Thyroid gland (tissue), 4 donors: ENCODE measurements at regions not wholly inside any gene's neighbourhood (a gene's known extent, or its start where the extent isn't known, plus 50 kb on each side); places are given as distances from the start of the nearest gene placed in this dataset.
"Not testable (repeated sequence)": the region's sequence is repeated elsewhere in the genome, so short reads cannot be mapped to it uniquely, and the experiment has no call there.

Source experiments
- DNase-seq, 2 donors: peaks; one replicate each; pipeline ENCODE4 v3.0.0-alpha.2; 2019
- H3K27ac ChIP-seq, 3 donors: fragments of 200-600 bp; sonication (generic); 1 replicate in 2 of 3; 2 replicates in 1 of 3; pipeline ENCODE4 v1.5.1; 2016 to 2019; ENCODE audit warnings: mild to moderate bottlenecking in 1 of 3, moderate library complexity in 1 of 3
- H3K27me3 ChIP-seq: fragments of 200-600 bp; sonication (generic); one replicate; pipeline ENCODE4 v1.5.1; 2019
- H3K36me3 ChIP-seq, 2 donors: fragments of 200-600 bp; sonication (generic); one replicate each; pipeline ENCODE4 v1.5.1; 2016 to 2019
- H3K4me1 ChIP-seq, 2 donors: fragments of 200-600 bp; sonication (generic); one replicate each; pipeline ENCODE4 v1.5.1; 2017 to 2019
- H3K4me3 ChIP-seq, 3 donors: fragments of 200-600 bp; sonication (generic); replicated peaks in 1 of 3; 1 replicate in 2 of 3; 2 replicates in 1 of 3; pipeline ENCODE4 v1.5.1; 2016; ENCODE audit warnings: mild to moderate bottlenecking in 1 of 3
- H3K9me3 ChIP-seq: fragments of 200-600 bp; sonication (generic); one replicate; pipeline ENCODE4 v1.5.1; 2017
- CTCF ChIP-seq, 6 experiments: fragments of 200-600 bp in 3 of 6; fragments of 450-650 bp in 3 of 6; sonication (generic) in 3 of 6; IDR thresholded peaks; one replicate each; pipeline ENCODE4 v1.5.1; 2016 to 2019; ENCODE audit warnings: antibody characterized with exemption in 6 of 6, mild to moderate bottlenecking in 2 of 6, inconsistent platforms in 1 of 6, moderate library complexity in 1 of 6
- POLR2A ChIP-seq, 2 donors: fragments of 450-650 bp; IDR thresholded peaks; one replicate each; pipeline ENCODE4 v1.6.1; 2017; ENCODE audit warnings: antibody characterized with exemption in 2 of 2, mild to moderate bottlenecking in 2 of 2, moderate library complexity in 1 of 2
- WGBS, 2 donors: methylation state at CpG; one replicate each; pipeline ENCODE4 v1.1.5; 2017; 5-methylcytosine and 5-hydroxymethylcytosine counted together
- intact Hi-C: fragments of 100-400 bp; cut with DNase I; formaldehyde crosslinking; loops from one replicate; pipeline ENCODE4 v1.15.1; 2023

DNA sequence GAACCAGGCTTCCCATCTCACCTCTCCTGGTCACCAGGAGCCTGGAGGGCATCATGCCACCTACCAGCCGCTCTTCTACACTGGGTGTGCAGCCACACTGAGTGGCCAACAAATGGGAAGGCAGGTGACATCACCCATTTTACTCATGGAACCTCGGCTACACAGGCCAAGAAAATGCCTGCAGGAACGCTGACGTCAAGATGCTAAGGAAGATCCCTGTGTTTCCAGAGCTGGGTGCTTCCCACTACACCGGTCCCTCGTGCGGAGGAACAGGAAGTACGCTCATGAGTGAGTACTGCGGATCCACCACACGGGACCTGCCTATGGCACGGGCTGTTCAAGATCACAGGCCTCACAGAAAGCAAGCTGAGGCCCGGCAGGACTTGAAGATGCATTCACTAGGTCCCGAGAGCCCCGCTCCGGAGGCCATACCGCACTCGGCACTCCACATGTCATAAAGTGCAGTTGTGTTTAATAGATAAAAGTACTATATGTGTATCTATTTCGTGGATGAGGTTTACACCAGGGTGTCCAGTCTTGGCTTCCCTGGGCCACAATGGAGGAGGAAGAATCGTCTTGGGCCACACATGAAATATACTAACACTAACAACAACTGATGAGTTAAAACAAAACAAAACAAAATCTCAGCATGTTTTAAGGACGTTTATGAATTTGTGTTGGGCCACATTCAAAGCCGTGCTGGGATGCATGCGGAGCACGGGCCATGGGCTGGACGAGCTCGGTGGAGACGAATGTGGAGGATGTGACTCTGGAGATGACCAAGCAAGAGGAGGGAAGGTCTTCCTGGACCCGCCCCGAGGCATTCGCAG, 257.9 kb downstream of the THBS2 start:
- H3K4me1 ChIP-seq = no peaks in the 10 kb centered on the region
- H3K36me3 ChIP-seq = no peaks in the 10 kb centered on the region
- no peaks in the 10 kb centered on the region for H3K27me3 ChIP-seq
- TF ChIP-seq POLR2A (IDR thresholded peaks at IDR 0.05) (no peak), CTCF (IDR thresholded peaks at IDR 0.05) (no peak)
- no peaks in the 10 kb centered on the region for H3K9me3 ChIP-seq
- no peak overlapping the region for H3K4me3 ChIP-seq
- WGBS, 2 donors = 85 to 93% methylated on average over 28 to 29 of the region's 29 CpGs
- DNase-seq = no peak
- intact Hi-C loops = no loop called here
- H3K27ac ChIP-seq = no peak overlapping the region

GRCh38 chr6:168994956-168995355, 258.7 kb downstream of the THBS2 start:
- Histone ChIP-seq H3K36me3 (no peaks in the 10 kb centered on the region), H3K27me3 (no peaks in the 10 kb centered on the region), H3K4me1 (no peaks in the 10 kb centered on the region), H3K4me3 (no peak overlapping the region), H3K27ac (no peak overlapping the region), H3K9me3 (no peaks in the 10 kb centered on the region)
- DNase-seq = no peak
- 86 to 87% methylated on average over 5 of the region's 5 CpGs for WGBS, 2 donors
- TF ChIP-seq CTCF (IDR thresholded peaks at IDR 0.05) (no peak), POLR2A (IDR thresholded peaks at IDR 0.05) (no peak)
- intact Hi-C loops = no loop called here

DNA sequence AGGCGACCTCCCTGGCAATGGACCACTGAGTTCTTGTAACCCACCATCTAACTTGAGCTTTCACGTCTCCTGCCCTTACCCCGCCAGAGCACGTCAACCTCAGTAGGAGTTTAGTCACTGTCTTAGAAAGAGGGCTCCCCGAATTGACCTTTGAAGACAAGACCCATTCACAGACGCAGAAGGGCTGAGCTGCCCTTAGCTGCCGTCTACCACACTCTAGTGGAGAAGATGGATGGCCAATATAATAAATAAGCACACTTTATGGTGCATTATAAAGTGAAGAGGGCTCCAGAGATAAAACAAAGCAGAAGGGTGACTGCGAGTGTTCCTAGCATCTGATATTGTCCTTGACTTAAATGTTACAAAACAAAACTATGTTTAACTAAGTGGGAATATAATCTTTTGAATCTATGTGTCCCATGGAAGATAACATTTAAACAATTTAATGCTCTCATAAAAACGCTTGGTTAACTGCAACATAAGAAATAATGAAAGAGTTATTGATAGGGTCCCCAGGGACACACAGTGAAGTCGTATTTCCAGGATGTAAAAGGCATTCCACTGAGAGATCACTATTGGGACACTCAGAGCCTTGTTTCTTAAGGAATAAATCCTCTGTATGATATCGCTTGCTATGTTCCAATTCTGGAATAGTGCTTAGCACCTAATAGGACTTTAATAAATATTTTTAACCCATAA, 261.1 kb downstream of the THBS2 start:
- H3K9me3 ChIP-seq = no peaks in the 10 kb centered on the region
- no peaks in the 10 kb centered on the region for H3K4me1 ChIP-seq
- H3K36me3 ChIP-seq = no peaks in the 10 kb centered on the region
- no peak for TF ChIP-seq CTCF (IDR thresholded peaks at IDR 0.05)
- no peak for TF ChIP-seq POLR2A (IDR thresholded peaks at IDR 0.05)
- DNase-seq = no peak
- H3K4me3 ChIP-seq = no peak overlapping the region
- 84 to 87% methylated on average over 11 of the region's 11 CpGs for WGBS, 2 donors
- H3K27me3 ChIP-seq = no peaks in the 10 kb centered on the region
- intact Hi-C loops = no loop called here
- H3K27ac ChIP-seq = no peak overlapping the region

DNA sequence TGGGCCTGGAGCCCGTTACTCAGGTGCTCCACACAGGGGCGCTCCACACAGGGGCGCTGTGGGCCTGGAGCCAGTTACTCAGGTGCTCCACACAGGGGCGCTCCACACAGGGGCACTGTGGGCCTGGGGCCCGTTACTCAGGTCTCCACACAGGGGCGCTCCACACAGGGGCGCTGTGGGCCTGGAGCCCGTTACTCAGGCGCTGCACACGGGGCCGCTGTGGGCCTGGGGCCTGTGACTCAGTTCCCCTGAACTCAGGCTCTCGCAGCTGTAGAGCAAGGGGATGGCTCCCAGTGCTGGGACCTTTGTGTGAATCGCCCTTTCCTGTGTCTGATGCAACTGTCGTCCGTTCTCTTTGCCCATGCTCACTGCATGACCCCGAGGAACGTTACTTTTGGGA, 262.0 kb downstream of the THBS2 start:
- H3K36me3 ChIP-seq, DNase-seq, H3K27ac ChIP-seq, intact Hi-C loops, H3K4me1 ChIP-seq, H3K4me3 ChIP-seq, H3K9me3 ChIP-seq, H3K27me3 ChIP-seq: not testable (repeated sequence)
- WGBS, 2 donors = 81 to 100% methylated on average over 5 of the region's 17 CpGs

GRCh38 chr6:168990019-168990751, 263.5 kb downstream of the THBS2 start:
- Histone ChIP-seq H3K27me3 (no peaks in the 10 kb centered on the region), H3K4me1 (no peaks in the 10 kb centered on the region), H3K36me3 (no peaks in the 10 kb centered on the region), H3K27ac (no peak overlapping the region), H3K9me3 (no peaks in the 10 kb centered on the region), H3K4me3 (no peak overlapping the region)
- no peak for TF ChIP-seq POLR2A (IDR thresholded peaks at IDR 0.05)
- no peak for TF ChIP-seq CTCF (IDR thresholded peaks at IDR 0.05)
- 88 to 92% methylated on average over 10 to 16 of the region's 22 CpGs for WGBS, 2 donors
- intact Hi-C loops = no loop called here
- DNase-seq = no peak
